ENCODE measurements at regions not wholly inside any gene's neighbourhood (a gene's known extent, or its start where the extent isn't known, plus 50 kb on each side); places are given as distances from the start of the nearest gene placed in this dataset.

- no peaks in the 10 kb centered on the region for H3K27me3 ChIP-seq (ENCODE audit: insufficient read depth, low read length)
- no peak overlapping the region for H3K27ac ChIP-seq (ENCODE audit: low read depth, low read length, poor library complexity, severe bottlenecking)
- no peaks in the 10 kb centered on the region for H4K20me1 ChIP-seq (ENCODE audit: insufficient read depth, low read length)
- H3K9me2 ChIP-seq (ENCODE audit: low read depth, low read length) = no peaks in the 10 kb centered on the region
- H3K9ac ChIP-seq (ENCODE audit: low read length) = no peak overlapping the region
- H3K79me2 ChIP-seq (ENCODE audit: insufficient read depth, low read length) = no peaks in the 10 kb centered on the region
- no peaks in the 10 kb centered on the region for H3K36me3 ChIP-seq (ENCODE audit: insufficient read depth, low read length)
- H3F3A ChIP-seq (ENCODE audit: insufficient read depth, low read length) = no peaks in the 10 kb centered on the region
- no peak overlapping the region for H2AFZ ChIP-seq (ENCODE audit: low read length)
- H3K4me3 ChIP-seq (ENCODE audit: low read depth, low read length, poor library complexity, severe bottlenecking) = no peak overlapping the region
- no peak overlapping the region for H3K4me2 ChIP-seq (ENCODE audit: low read length)
- no peaks in the 10 kb centered on the region for H3K4me1 ChIP-seq (ENCODE audit: insufficient read depth, low read length, severe bottlenecking)
- H3K9me3 ChIP-seq (ENCODE audit: low read length) = no peaks in the 10 kb centered on the region
- TF ChIP-seq CTCF (IDR thresholded peaks at IDR 0.05; ENCODE audit: low read length) (no peak), EZH2 (IDR thresholded peaks at IDR 0.05; ENCODE audit: borderline replicate concordance, low read length) (no peak)
Measured at GRCh38 chr9:16170119-16170518, 617.3 kb downstream of the CCDC171 start.

- Histone ChIP-seq H2AFZ (ENCODE audit: low read length) (no peak overlapping the region), H4K20me1 (ENCODE audit: insufficient read depth, low read length) (no peaks in the 10 kb centered on the region), H3K4me3 (ENCODE audit: low read depth, low read length, poor library complexity, severe bottlenecking) (no peak overlapping the region), H3K27ac (ENCODE audit: low read depth, low read length, poor library complexity, severe bottlenecking) (no peak overlapping the region), H3K4me1 (ENCODE audit: insufficient read depth, low read length, severe bottlenecking) (no peaks in the 10 kb centered on the region), H3F3A (ENCODE audit: insufficient read depth, low read length) (no peaks in the 10 kb centered on the region), H3K36me3 (ENCODE audit: insufficient read depth, low read length) (no peaks in the 10 kb centered on the region), H3K9ac (ENCODE audit: low read length) (no peak overlapping the region), H3K4me2 (ENCODE audit: low read length) (no peak overlapping the region), H3K27me3 (ENCODE audit: insufficient read depth, low read length) (no peaks in the 10 kb centered on the region), H3K9me3 (ENCODE audit: low read length) (no peaks in the 10 kb centered on the region), H3K79me2 (ENCODE audit: insufficient read depth, low read length) (no peaks in the 10 kb centered on the region), H3K9me2 (ENCODE audit: low read depth, low read length) (no peaks in the 10 kb centered on the region)
- TF ChIP-seq EZH2 (IDR thresholded peaks at IDR 0.05; ENCODE audit: borderline replicate concordance, low read length) = no peak
- no peak for TF ChIP-seq CTCF (IDR thresholded peaks at IDR 0.05; ENCODE audit: low read length)
Measured at GRCh38 chr9:16171911-16172310, 619.1 kb downstream of the CCDC171 start.

GRCh38 chr9:16172796-16173195 lies 620.0 kb downstream of the CCDC171 start:
- no peaks in the 10 kb centered on the region for H3K27me3 ChIP-seq (ENCODE audit: insufficient read depth, low read length)
- no peaks in the 10 kb centered on the region for H3K9me2 ChIP-seq (ENCODE audit: low read depth, low read length)
- H3K4me3 ChIP-seq (ENCODE audit: low read depth, low read length, poor library complexity, severe bottlenecking) = no peak overlapping the region
- no peak overlapping the region for H3K9ac ChIP-seq (ENCODE audit: low read length)
- no peaks in the 10 kb centered on the region for H4K20me1 ChIP-seq (ENCODE audit: insufficient read depth, low read length)
- TF ChIP-seq CTCF (IDR thresholded peaks at IDR 0.05; ENCODE audit: low read length) (no peak), EZH2 (IDR thresholded peaks at IDR 0.05; ENCODE audit: borderline replicate concordance, low read length) (no peak)
- H3K27ac ChIP-seq (ENCODE audit: low read depth, low read length, poor library complexity, severe bottlenecking) = no peak overlapping the region
- no peaks in the 10 kb centered on the region for H3K79me2 ChIP-seq (ENCODE audit: insufficient read depth, low read length)
- no peaks in the 10 kb centered on the region for H3F3A ChIP-seq (ENCODE audit: insufficient read depth, low read length)
- H3K4me2 ChIP-seq (ENCODE audit: low read length) = no peak overlapping the region
- no peaks in the 10 kb centered on the region for H3K4me1 ChIP-seq (ENCODE audit: insufficient read depth, low read length, severe bottlenecking)
- no peak overlapping the region for H2AFZ ChIP-seq (ENCODE audit: low read length)
- no peaks in the 10 kb centered on the region for H3K9me3 ChIP-seq (ENCODE audit: low read length)
- no peaks in the 10 kb centered on the region for H3K36me3 ChIP-seq (ENCODE audit: insufficient read depth, low read length)

Data from OCI-LY1 (cell line).